ENCODE measurements at regions not wholly inside any gene's neighbourhood (a gene's known extent, or its start where the extent isn't known, plus 50 kb on each side); places are given as distances from the start of the nearest gene placed in this dataset.
A peak's percentile ranks its signal among the peaks of the same experiment; 100 is the strongest.

- no TSS peak for BruUV-seq (replicated peaks)
- Histone ChIP-seq H3K27me3 (ENCODE audit: control insufficient read depth in 2 of 2, insufficient read depth in 2 of 2, low read length in 2 of 2) (no peaks in the 10 kb centered on the region), H3K4me2 (ENCODE audit: insufficient read depth, low read length) (no peak overlapping the region), H3K9me3 (replicated peaks; ENCODE audit: control insufficient read depth, insufficient read depth, low read length) (no peaks in the 10 kb centered on the region), H3K36me3 (ENCODE audit: control insufficient read depth in 2 of 2, extremely low read depth in 1 of 2, insufficient read depth in 2 of 2, low read length in 2 of 2) (no peaks in the 10 kb centered on the region), H3K9ac (replicated peaks; ENCODE audit: extremely low read depth, insufficient read depth, low read length) (no peak overlapping the region), H3K27ac (ENCODE audit: insufficient read depth, low read depth, low read length) (no peak overlapping the region), H3K4me3 (replicated peaks in 1 of 3; ENCODE audit: insufficient read depth in 1 of 3, low read depth in 1 of 3, low read length in 3 of 3) (no peak overlapping the region), H3K9me1 (replicated peaks; ENCODE audit: control insufficient read depth, extremely low read depth, insufficient read depth, low read length) (no peaks in the 10 kb centered on the region), H4K20me1 (replicated peaks; ENCODE audit: control insufficient read depth, extremely low read depth, insufficient read depth, low read length) (no peaks in the 10 kb centered on the region), H3K79me2 (ENCODE audit: control insufficient read depth, insufficient read depth, low read length) (no peaks in the 10 kb centered on the region), H3K4me1 (ENCODE audit: control insufficient read depth, extremely low read depth, insufficient read depth, low read length) (no peaks in the 10 kb centered on the region), H2AFZ (ENCODE audit: low read depth, low read length) (no peak overlapping the region)
- DNase-seq (ENCODE audit: low read depth, low spot score), result peak; percentile 38
- intact Hi-C loops (cut with micrococcal nuclease) (no loop called here), dilution Hi-C loops (cut with MboI; ENCODE audit: extremely low pct_ligation_motif_present, low sequenced_read_pairs) (no loop called here)
- TF ChIP-seq FOS (IDR thresholded peaks at IDR 0.05; ENCODE audit: borderline replicate concordance, insufficient read depth, low read length) (no peak), EZH2 (IDR thresholded peaks at IDR 0.05; ENCODE audit: borderline replicate concordance, low read depth, low read length, severe bottlenecking) (no peak), POLR2A (IDR thresholded peaks at IDR 0.05; ENCODE audit: low read depth, low read length) (no peak), GATA2 (IDR thresholded peaks at IDR 0.05; ENCODE audit: insufficient read depth, insufficient read length, low read depth, low read length) (no peak), POLR2AphosphoS5 (IDR thresholded peaks at IDR 0.05; ENCODE audit: insufficient read depth, low read depth, low read length) (no peak), MAX (IDR thresholded peaks at IDR 0.05; ENCODE audit: insufficient read depth, insufficient read length) (no peak), CTCF (IDR thresholded peaks at IDR 0.05; ENCODE audit: extremely low read depth in 1 of 2, insufficient read depth in 1 of 2, low read depth in 1 of 2, low read length in 2 of 2) (no peak), MYC (IDR thresholded peaks at IDR 0.05; ENCODE audit: low read depth, low read length) (no peak), JUN (IDR thresholded peaks at IDR 0.05; ENCODE audit: borderline replicate concordance, insufficient read depth, insufficient read length, low read depth) (no peak)
- no peak for FAIRE-seq
- ChIA-PET CTCF (interaction anchor here (1.3 kb wide), 1 partner anchor 424 kb away, joined by 6 read pairs; no protein-coding TSS in a partner anchor), POLR2A (no interaction called here)
Observed at GRCh38 chr6:113434641-113435040, 422.5 kb upstream of the MARCKS start.

Measured in endothelial cell of umbilical vein (primary cell).